Prostate gland (tissue), 2 donors: ENCODE measurements at regions not wholly inside any gene's neighbourhood (a gene's known extent, or its start where the extent isn't known, plus 50 kb on each side); places are given as distances from the start of the nearest gene placed in this dataset.
"Not testable (repeated sequence)": the region's sequence is repeated elsewhere in the genome, so short reads cannot be mapped to it uniquely, and the experiment has no call there.

Source experiments
- CTCF ChIP-seq, 4 experiments: fragments of 200-600 bp in 2 of 4; fragments of 450-650 bp in 2 of 4; sonication (generic) in 2 of 4; IDR thresholded peaks; 1 replicate in 3 of 4; 2 replicates in 1 of 4; pipeline ENCODE4 v1.5.1; 2016 to 2019; ENCODE audit warnings: antibody characterized with exemption in 4 of 4, mild to moderate bottlenecking in 2 of 4, moderate library complexity in 2 of 4
- POLR2A ChIP-seq: fragments of 450-650 bp; IDR thresholded peaks from one replicate; pipeline ENCODE4 v1.6.1; 2016; ENCODE audit warnings: antibody characterized with exemption, mild to moderate bottlenecking
- POLR2AphosphoS5 ChIP-seq: sonication (generic); formaldehyde crosslinking; IDR thresholded peaks from one replicate; pipeline ENCODE4 v1.6.1; 2017; ENCODE audit warnings: antibody characterized with exemption

DNA sequence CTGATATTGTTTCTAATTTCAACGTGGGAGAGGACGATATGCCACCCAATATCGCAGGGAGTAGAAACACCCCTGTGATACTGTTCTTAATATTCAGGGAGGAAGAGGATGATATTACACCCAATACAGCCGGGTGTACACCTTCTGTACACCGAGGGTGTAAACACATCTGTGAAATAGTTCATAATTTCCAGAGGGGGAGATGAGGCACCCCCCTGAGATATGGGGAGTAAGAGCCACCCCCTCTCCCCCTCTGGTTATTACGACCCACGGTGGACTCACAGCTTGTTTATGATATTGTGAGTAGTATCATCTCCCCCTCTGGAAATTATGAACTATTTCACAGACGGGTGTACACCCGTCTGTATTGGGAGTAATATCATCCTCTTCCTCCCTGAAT, 403.9 kb upstream of the TMEFF2 start:
- TF ChIP-seq CTCF (IDR thresholded peaks at IDR 0.05); POLR2A; POLR2AphosphoS5: not testable (repeated sequence)
